Thyroid gland (tissue), 4 donors: ENCODE measurements at regions not wholly inside any gene's neighbourhood (a gene's known extent, or its start where the extent isn't known, plus 50 kb on each side); places are given as distances from the start of the nearest gene placed in this dataset.

Source experiments
- DNase-seq, 2 donors: peaks; one replicate each; pipeline ENCODE4 v3.0.0-alpha.2; 2019
- H3K27ac ChIP-seq, 3 donors: fragments of 200-600 bp; sonication (generic); 1 replicate in 2 of 3; 2 replicates in 1 of 3; pipeline ENCODE4 v1.5.1; 2016 to 2019; ENCODE audit warnings: mild to moderate bottlenecking in 1 of 3, moderate library complexity in 1 of 3
- H3K27me3 ChIP-seq: fragments of 200-600 bp; sonication (generic); one replicate; pipeline ENCODE4 v1.5.1; 2019
- H3K36me3 ChIP-seq, 2 donors: fragments of 200-600 bp; sonication (generic); one replicate each; pipeline ENCODE4 v1.5.1; 2016 to 2019
- H3K4me1 ChIP-seq, 2 donors: fragments of 200-600 bp; sonication (generic); one replicate each; pipeline ENCODE4 v1.5.1; 2017 to 2019
- H3K4me3 ChIP-seq, 3 donors: fragments of 200-600 bp; sonication (generic); replicated peaks in 1 of 3; 1 replicate in 2 of 3; 2 replicates in 1 of 3; pipeline ENCODE4 v1.5.1; 2016; ENCODE audit warnings: mild to moderate bottlenecking in 1 of 3
- H3K9me3 ChIP-seq: fragments of 200-600 bp; sonication (generic); one replicate; pipeline ENCODE4 v1.5.1; 2017
- POLR2A ChIP-seq, 2 donors: fragments of 450-650 bp; IDR thresholded peaks; one replicate each; pipeline ENCODE4 v1.6.1; 2017; ENCODE audit warnings: antibody characterized with exemption in 2 of 2, mild to moderate bottlenecking in 2 of 2, moderate library complexity in 1 of 2
- WGBS, 2 donors: methylation state at CpG; one replicate each; pipeline ENCODE4 v1.1.5; 2017; 5-methylcytosine and 5-hydroxymethylcytosine counted together
- intact Hi-C: fragments of 100-400 bp; cut with DNase I; formaldehyde crosslinking; loops from one replicate; pipeline ENCODE4 v1.15.1; 2023
- TF ChIP-seq, protein P1 (sequence below), 6 experiments: fragments of 200-600 bp in 3 of 6; fragments of 450-650 bp in 3 of 6; sonication (generic) in 3 of 6; IDR thresholded peaks; one replicate each; pipeline ENCODE4 v1.5.1; 2016 to 2019; ENCODE audit warnings: antibody characterized with exemption in 6 of 6, mild to moderate bottlenecking in 2 of 6, inconsistent platforms in 1 of 6, moderate library complexity in 1 of 6

DNA sequence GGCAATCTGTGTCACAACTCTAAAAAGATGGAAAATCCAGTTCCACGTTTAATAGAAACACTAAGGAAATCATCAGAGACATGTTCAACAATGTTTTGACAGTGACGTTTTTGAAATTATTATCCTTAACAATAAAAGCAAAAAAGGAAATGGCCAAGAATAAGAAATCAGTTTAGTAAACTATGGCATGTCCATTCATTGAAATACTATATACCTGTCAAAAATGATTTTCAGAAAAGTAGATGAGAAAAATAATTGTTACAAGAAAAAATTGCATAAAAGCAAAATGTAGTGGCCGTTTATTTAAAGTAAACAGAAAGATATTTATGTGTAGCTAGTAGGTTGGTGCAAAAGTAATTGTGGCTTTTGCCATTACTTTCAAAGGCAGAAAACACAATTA is 345.4 kb upstream of the NPSR1 start:
- Histone ChIP-seq H3K9me3 (no peaks in the 10 kb centered on the region), H3K4me3 (no peak overlapping the region), H3K4me1 (no peaks in the 10 kb centered on the region), H3K27me3 (no peaks in the 10 kb centered on the region), H3K27ac (no peak overlapping the region), H3K36me3 (no peaks in the 10 kb centered on the region)
- 79 to 86% methylated on average over 3 of the region's 3 CpGs for WGBS, 2 donors
- TF ChIP-seq POLR2A (IDR thresholded peaks at IDR 0.05), result no peak
- TF ChIP-seq, protein P1, sequence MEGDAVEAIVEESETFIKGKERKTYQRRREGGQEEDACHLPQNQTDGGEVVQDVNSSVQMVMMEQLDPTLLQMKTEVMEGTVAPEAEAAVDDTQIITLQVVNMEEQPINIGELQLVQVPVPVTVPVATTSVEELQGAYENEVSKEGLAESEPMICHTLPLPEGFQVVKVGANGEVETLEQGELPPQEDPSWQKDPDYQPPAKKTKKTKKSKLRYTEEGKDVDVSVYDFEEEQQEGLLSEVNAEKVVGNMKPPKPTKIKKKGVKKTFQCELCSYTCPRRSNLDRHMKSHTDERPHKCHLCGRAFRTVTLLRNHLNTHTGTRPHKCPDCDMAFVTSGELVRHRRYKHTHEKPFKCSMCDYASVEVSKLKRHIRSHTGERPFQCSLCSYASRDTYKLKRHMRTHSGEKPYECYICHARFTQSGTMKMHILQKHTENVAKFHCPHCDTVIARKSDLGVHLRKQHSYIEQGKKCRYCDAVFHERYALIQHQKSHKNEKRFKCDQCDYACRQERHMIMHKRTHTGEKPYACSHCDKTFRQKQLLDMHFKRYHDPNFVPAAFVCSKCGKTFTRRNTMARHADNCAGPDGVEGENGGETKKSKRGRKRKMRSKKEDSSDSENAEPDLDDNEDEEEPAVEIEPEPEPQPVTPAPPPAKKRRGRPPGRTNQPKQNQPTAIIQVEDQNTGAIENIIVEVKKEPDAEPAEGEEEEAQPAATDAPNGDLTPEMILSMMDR (IDR thresholded peaks at IDR 0.05), result no peak
- DNase-seq, result no peak
- intact Hi-C loops, result no loop called here

DNA sequence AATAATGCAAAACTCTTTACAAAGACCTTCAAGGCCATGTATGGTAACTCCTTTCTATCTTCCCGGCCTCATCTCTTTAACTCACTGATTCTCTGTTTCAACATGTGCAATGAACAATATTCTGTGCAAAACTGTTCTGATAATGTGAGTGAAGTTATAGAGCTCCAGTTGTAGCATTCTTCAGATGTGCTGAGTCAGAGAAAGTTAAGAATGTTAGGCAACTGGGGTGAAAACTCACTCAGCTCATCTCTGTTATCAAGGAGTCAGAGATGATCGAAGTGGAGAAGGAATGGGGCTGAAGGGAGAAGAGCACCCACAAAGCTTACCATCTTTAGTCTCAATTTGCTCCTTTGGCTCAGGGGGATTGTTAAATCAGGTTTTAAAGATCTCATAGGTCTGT is 344.7 kb upstream of the NPSR1 start:
- Histone ChIP-seq H3K27ac (no peak overlapping the region), H3K27me3 (no peaks in the 10 kb centered on the region), H3K9me3 (no peaks in the 10 kb centered on the region), H3K4me1 (no peaks in the 10 kb centered on the region), H3K4me3 (no peak overlapping the region), H3K36me3 (no peaks in the 10 kb centered on the region)
- intact Hi-C loops, result no loop called here
- 93 to 98% methylated on average over 2 of the region's 2 CpGs for WGBS, 2 donors
- TF ChIP-seq, protein P1 (IDR thresholded peaks at IDR 0.05), result no peak
- TF ChIP-seq POLR2A (IDR thresholded peaks at IDR 0.05), result no peak
- no peak for DNase-seq

DNA sequence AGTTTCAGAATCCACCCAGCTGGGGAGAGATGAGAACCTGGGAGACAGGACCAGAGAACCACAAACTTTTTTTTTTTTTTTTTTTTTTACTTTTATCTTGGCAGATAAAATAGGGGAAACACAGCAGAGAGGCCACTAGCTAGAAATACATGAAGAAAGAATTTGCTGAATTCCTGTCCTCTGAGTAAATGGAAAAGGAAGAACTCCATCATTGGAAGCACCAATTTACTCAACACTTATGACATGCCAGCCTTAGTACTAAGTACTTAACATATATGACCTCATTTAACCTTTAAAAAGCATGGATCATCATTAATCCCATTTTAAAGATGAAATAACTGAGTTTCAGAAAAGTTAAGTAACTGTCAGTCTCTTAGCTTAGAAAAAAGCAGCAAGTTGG is 343.0 kb upstream of the NPSR1 start:
- H3K9me3 ChIP-seq, result no peaks in the 10 kb centered on the region
- H3K27me3 ChIP-seq, result no peaks in the 10 kb centered on the region
- TF ChIP-seq POLR2A (IDR thresholded peaks at IDR 0.05), result no peak
- TF ChIP-seq, protein P1 (IDR thresholded peaks at IDR 0.05), result no peak

DNA sequence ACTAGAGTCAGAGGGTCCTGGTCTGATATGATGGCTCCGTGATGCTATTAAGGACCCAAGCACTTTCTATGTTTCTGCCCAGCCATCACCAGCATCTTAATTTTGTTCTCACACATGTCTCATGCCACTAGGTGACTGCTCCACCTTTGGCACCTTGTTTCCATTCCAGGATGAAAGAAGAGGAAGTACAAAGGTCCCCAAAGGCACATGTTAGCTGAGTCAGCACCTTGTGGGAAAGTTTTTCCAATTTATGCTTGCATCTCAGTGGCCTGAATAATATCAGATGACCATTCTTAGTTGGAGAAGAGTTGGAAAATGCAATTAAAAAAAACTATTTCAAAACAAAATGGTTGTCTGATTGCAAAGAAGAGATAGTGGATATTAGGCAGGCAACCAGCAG is 341.0 kb upstream of the NPSR1 start:
- H3K4me3 ChIP-seq, result no peak overlapping the region
- no peaks in the 10 kb centered on the region for H3K9me3 ChIP-seq
- H3K27me3 ChIP-seq, result no peaks in the 10 kb centered on the region
- no peaks in the 10 kb centered on the region for H3K36me3 ChIP-seq
- intact Hi-C loops, result no loop called here
- H3K4me1 ChIP-seq, result peaks cover 0 to 4% of the 10 kb centered on the region in 2 donors
- DNase-seq, result no peak
- 92 to 97% methylated on average over 1 of the region's 1 CpG for WGBS, 2 donors
- H3K27ac ChIP-seq, result no peak overlapping the region
- no peak for TF ChIP-seq POLR2A (IDR thresholded peaks at IDR 0.05)
- TF ChIP-seq, protein P1 (IDR thresholded peaks at IDR 0.05), result no peak

More for the DNA sequence above, 343.0 kb upstream of the NPSR1 start:
- Histone ChIP-seq H3K27ac (no peak overlapping the region), H3K4me1 (no peaks in the 10 kb centered on the region), H3K4me3 (no peak overlapping the region), H3K36me3 (no peaks in the 10 kb centered on the region)
- intact Hi-C loops, result no loop called here
- DNase-seq, result no peak

DNA sequence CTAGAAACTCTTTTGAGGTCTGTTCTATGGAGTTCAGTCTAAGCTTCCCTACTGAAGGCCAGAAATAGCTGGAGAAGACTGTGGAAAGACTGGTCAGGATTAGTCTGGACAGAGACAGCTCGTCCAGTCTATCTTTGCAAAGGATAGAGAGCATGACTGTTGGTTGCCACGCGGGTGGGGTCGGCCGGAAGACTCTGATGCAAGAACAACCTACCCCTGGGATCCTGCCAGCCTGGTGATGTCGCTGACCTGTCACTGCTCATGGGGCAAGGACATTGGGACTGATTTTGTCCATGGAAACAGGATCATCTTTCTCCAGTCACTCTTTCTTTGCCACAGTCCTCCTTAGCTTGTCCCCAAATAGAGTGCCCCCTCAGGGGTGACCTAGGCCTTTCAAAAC is 337.6 kb upstream of the NPSR1 start:
- no peaks in the 10 kb centered on the region for H3K36me3 ChIP-seq
- TF ChIP-seq POLR2A (IDR thresholded peaks at IDR 0.05), result no peak
- TF ChIP-seq, protein P1 (IDR thresholded peaks at IDR 0.05), result no peak
- peaks cover 0 to 4% of the 10 kb centered on the region in 2 donors for H3K4me1 ChIP-seq
- H3K27me3 ChIP-seq, result no peaks in the 10 kb centered on the region
- intact Hi-C loops, result no loop called here
- 74 to 80% methylated on average over 6 of the region's 6 CpGs for WGBS, 2 donors
- no peak overlapping the region for H3K4me3 ChIP-seq
- no peak overlapping the region for H3K27ac ChIP-seq
- no peak for DNase-seq
- H3K9me3 ChIP-seq, result no peaks in the 10 kb centered on the region
